Activated CD8-positive, alpha-beta memory T cell treated with anti-CD3 and anti-CD28 coated beads for 24 hours (primary cell): ENCODE measurements at regions not wholly inside any gene's neighbourhood (a gene's known extent, or its start where the extent isn't known, plus 50 kb on each side); places are given as distances from the start of the nearest gene placed in this dataset.

Experiments used
- DNase-seq: peaks from one replicate; pipeline ENCODE4 v3.0.0-alpha.2; 2020

GRCh38 chr9:91141407-91141965 lies 220.2 kb downstream of the AUH start:
- no peak for DNase-seq

GRCh38 chr9:91143162-91143561 lies 218.6 kb downstream of the AUH start:
- DNase-seq = peak; percentile 30

DNA sequence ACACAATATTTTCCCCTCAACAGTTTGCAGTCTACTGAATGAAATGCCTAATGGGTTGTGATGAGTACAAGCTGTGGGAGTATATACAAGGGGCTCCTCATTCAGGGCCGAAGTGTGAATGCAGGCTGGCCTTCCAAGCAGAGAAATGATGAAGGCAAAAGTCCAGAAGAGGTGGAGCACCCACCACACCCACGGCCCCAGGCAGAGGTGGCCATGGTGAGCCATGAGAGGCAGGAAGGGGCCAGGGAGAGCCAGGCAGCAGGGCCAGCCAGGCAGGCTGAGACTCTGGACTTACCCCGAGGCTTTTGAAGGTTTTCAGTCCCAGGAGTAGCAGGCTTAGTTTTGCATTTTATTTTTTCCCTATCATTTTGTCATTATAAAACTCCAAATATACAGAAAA lies 218.1 kb downstream of the AUH start:
- peak; percentile 51 for DNase-seq

GRCh38 chr9:91144769-91145168 lies 216.9 kb downstream of the AUH start:
- DNase-seq = peak; percentile 49

GRCh38 chr9:91145496-91145895 lies 216.2 kb downstream of the AUH start:
- DNase-seq = peak; percentile 58

GRCh38 chr9:91146391-91147019 lies 215.2 kb downstream of the AUH start:
- peak; percentile 67 for DNase-seq

- peak; percentile 72 for DNase-seq
These were observed 214.5 kb downstream of the AUH start for GRCh38 chr9:91147079-91147708.

- DNase-seq = no peak
These were observed 213.4 kb downstream of the AUH start for GRCh38 chr9:91148306-91148705.

DNA sequence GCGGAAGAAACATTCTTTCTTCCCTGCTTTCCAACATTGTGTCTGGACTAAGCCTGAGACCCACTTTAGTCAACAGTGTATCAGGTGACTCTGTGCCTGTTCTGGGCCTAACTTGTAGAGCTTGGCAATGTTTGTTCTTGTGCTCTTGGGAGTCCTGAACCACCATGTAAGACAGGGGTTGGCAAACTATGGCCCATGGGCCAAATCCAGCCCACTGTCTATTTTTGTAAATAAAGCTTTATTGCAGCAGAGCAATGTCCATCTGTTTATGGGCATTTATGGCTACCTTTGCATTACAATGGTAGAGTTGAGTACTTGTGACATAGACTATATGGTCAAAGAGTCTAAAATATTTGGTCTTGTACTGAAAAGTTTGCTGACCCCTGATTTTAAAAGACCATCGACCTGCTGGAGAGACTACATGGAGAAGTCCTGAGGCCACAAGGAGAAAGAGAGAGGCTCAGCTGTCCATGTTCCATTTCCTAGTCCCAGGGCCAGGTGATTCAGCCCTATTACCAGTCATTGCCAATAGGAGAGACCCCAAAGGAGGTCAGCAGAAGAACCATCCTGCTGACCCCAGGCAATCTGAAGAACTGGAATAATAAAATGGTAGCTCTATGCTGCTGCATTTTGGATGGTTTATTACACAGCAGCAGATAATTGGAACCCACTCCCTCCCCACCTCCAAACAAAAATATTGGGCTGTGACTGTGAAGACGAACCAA lies 211.3 kb downstream of the AUH start:
- no peak for DNase-seq

GRCh38 chr9:91150998-91151717 lies 210.6 kb downstream of the AUH start:
- DNase-seq = no peak

DNA sequence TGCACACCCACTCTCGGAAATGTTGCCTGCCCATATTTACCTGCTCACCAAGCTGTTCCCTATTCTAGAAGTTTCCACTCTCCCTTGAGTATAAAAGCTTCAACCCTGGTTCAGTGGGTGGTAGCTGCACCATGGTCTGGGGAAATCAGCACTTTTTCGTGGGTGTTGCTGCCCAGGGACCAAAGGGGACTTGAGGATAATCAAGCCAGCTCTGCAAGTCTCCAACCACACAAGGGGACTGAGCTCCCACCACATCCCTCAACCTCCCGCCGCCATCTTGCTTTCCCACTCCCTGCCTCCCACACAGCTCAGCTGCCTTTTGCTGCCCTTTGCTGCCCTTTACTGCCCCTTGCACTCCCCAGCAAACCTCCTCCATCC lies 210.0 kb downstream of the AUH start:
- DNase-seq = no peak

- no peak for DNase-seq
These were observed 207.0 kb downstream of the AUH start for GRCh38 chr9:91154686-91155085.

DNA sequence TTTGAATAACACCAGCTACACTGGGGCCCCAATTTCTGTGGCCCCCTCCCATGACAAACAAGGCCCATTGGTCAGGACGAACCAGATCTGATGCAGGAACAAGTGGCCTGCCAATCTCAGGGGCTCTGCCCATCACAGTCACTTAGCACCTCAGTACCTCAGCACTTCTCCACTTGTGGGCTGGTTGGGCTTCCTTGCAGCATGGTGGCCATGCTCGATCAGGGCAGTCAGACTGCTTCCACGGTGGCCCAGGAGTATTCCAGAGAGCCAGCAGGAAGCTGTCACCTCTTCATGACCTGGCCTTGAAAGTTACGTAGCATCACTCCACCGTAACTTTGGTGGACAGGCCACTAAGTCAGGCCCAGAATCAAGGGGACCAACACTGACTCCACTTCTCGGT lies 206.5 kb downstream of the AUH start:
- DNase-seq = no peak

DNA sequence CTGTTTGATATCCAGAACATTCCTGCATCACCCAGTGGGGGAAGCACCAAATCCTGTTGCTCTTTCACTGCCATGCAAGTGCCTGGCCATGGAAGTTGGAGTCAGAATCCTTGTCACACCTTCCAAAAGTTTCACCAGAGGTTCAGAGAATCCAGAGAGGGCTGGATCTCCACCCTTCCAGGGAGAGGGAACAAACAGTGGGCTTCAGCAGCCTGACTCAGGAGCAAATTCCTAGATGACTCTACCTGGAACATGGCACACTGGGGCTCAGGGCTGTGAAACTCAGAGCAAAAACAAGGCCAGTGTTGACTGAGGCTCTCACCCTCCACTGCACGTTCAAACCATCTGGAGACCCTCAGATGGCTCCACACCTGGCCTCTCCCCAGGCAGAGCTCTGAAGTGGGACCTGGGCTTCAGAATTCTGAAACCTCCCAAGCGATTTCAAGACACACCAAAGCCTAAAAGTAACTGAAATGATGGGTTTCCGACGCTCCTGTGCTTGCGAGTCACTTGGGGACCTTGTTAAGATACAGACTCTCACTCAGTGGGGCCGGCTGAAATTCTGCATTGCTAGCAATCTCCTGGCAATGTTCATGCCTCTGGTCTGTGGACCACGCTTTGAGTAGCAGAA lies 205.9 kb downstream of the AUH start:
- no peak for DNase-seq

- peak; percentile 56 for DNase-seq
These were observed 205.1 kb downstream of the AUH start for GRCh38 chr9:91156451-91157234.

GRCh38 chr9:91157883-91158282 lies 203.8 kb downstream of the AUH start:
- peak; percentile 53 for DNase-seq

DNA sequence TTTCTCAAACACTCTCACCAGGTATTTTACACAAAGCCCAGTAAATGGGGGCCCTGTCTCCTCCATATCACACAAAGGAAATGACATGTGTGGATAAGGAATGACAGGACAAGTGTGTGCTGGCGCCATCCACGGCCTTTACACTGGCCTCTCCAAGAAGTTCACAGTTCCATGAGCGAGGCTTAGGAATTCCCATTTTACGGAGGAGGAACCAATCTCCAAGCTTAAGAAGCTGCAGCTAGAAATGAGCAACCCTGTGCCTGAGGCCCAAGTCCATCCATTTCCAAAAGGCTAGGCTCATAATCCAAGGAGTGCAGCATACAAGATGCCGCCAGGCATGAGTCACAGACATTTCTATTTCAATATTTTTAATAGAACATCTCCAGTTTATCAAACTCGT lies 203.4 kb downstream of the AUH start:
- DNase-seq = peak; percentile 54

DNA sequence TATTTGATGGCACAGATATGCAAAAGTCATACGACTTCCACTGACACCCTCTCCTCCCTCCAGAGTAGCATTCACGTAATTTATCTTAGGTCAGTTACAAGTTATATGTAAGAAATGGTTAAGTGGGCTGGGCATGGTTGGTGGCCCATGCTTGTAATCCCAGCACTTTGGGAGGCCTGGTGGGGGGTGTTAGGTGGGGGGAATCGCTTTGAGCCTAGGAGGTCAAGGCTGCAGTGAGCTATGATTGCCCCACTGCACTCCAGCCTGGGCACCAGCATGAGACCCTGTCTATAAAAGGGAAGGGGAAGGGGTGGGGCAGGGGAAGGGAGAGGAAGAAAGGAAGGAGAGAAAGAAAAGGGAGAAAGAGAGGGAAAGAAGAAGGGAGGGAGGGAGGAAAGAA lies 202.8 kb downstream of the AUH start:
- peak; percentile 43 for DNase-seq

GRCh38 chr9:91159664-91160121 lies 202.0 kb downstream of the AUH start:
- DNase-seq = peak; percentile 55

- peak; percentile 54 for DNase-seq
These were observed 201.5 kb downstream of the AUH start for GRCh38 chr9:91160181-91160580.

GRCh38 chr9:91160599-91161464 lies 200.9 kb downstream of the AUH start:
- DNase-seq = peak; percentile 59
